ENCODE measurements at regions not wholly inside any gene's neighbourhood (a gene's known extent, or its start where the extent isn't known, plus 50 kb on each side); places are given as distances from the start of the nearest gene placed in this dataset.
"Not testable (repeated sequence)": the region's sequence is repeated elsewhere in the genome, so short reads cannot be mapped to it uniquely, and the experiment has no call there.

DNA sequence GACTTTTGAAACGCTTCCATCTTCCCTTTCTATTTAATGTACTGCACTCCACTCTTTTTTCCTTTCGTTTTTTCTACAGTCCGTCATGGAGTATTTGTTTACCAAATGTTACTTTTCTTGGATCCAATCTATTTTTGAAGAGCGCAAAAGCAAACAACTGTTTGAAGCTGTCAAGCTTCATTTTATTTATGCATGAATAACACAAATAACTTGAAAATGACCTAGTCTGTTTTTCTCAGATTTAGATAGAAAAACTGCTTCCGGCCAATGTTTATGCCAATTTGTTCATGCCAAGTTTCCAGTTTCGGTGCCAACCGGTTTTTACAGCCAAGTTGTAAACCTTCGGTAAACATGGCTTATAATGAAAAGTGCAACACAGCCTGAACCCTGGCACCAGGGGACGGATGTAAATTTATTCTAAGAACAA, 150.9 kb upstream of the KLF6 start:
- no peak for DNase-seq

DNA sequence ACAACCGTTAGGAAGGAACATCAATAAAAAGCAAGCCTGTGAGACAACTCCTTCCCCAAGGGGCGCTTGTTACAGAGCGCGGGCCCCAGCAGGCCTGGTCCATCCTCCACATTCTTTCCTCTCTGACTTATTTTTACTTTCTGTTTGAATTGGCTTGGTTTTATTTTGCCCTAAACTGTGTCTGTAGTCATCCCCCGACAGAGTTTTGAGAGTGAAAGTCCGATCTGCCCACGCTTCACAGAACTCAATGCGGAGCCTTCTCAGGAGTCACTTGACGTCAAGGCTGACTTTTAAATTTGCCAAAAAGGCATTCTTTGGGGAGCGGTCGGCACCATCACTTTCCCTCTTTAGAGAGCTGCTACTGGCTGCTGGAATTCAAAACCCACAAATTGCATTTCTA, 150.1 kb upstream of the KLF6 start:
- DNase-seq = no peak

DNA sequence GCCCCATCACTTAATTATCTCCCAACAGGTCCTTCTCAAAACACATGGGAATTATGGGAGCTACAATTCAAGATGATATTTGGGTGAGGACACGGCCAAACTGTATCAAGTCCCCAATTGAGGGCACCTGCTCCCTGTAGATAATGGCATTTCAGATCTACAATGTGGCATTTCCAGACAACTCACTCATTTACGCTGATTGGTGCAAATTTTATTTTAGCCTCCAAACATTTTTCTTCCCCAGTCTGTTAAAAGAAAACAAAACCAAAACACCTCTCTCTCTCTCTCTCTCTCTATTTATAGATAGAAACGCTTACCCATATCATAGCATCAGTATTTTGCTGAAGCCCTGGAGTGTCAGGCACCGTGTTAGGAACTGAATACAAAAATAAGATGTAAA, 148.7 kb upstream of the KLF6 start:
- DNase-seq = peak; percentile 36

DNA sequence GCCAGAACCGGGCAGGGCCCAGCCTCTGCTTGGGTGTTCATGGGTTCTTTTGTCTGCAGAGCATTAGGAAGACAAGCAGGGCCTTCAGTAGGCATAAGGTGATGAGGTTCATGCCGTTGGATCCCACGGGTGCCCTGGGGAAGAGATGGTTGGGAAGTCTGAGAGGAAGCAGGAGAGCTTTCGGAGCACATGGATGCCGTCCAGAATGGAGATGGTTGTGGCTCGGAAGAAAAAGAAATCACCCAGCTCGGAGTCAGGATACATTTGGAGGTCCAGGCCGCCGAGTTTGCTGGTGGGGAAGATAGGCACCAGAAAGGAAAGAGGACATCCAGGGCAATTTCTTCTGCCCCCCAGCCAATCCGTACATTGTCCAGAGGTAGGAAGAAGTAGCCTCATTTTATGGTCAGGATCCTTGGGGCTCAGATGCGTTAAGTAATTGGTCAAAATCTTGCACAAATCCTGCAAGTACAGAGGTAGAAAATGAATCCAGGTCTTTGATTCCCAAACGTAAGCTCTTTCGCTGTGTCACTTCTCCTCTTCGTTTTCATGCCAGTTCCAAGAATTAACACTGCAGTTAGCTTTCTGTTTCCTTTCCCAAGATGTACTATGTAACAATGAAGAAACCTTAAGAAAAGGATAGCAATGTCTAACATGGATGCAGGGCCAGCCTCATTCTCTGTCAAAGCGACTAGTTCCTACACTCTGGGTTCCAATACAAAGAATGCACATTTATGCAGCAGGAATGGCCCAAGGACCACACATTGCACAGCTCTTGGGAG, 147.8 kb upstream of the KLF6 start:
- DNase-seq = peak; percentile 86

DNA sequence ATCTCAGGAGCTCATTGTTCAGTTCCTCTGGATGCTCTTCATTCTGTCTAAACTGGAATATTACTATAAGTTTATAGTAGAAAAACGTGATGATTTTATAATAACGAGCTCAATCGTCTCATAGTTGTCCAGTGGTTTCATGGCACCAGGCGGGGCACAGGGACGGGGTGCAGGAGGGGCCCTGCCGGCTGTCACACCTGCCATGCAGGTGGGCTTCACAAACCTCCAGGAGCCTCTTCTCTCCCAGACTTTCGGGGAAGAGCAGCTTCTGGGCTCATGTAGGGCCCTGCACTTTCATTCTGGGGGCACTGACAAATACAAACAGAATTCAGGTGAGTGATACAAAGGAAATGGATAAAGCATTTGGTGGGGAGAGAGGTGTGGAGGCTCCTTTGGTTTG, 146.9 kb upstream of the KLF6 start:
- no peak for DNase-seq

DNA sequence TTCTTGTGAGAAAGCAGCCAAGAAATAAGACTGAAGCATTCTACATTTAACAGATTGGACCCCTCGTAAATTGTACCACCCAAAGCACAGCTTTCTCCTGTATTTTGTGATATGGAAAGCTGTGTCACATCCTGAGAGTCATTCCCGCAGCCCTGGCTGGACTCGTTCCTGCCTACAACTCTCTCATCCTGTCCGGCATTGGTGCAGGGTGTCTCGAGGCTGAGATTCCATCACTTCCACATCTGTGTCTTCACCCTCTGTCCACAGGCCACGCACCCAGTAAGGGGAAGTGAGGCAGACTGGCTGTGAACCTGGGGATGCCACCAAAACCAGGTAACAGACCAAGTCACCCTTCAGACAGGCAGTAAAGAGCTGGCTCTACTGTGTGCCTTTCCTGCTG, 146.2 kb upstream of the KLF6 start:
- no peak for DNase-seq

DNA sequence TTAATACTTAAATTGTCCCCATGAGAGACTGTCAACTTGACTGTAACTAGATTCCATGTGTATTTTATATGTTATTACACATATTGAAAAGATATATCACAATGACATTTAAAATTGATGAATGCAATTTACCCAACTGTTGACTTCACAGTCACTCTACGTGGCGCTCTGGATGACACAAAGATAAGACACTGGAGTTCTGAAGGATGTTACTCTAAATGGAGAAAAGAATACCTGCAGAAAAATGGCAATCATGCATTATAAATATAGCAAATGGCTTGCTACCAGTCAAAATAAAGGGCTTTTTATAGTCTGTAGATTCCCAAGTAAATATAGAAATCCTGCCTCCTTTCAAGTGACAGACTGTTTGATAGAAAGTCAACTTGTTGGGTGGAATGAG, 143.6 kb upstream of the KLF6 start:
- DNase-seq = peak; percentile 41

DNA sequence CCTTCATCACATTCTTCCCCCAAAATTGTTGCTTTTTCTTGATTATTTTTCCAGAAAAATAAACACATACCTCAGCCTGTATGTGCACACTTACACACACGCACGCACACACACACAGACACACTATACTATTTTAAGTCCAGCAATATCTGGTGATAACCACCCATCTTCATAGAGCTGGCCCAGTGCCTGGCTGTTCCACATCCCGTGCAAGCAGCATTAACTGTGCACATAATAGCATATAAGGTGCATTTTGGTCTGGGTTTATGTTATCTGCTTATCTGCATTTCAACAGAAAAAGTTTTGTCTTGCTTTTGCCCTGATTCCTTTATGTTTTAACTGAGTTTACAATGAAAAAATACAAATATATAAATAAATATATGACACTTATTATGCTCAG, 143.1 kb upstream of the KLF6 start:
- DNase-seq = peak; percentile 87

DNA sequence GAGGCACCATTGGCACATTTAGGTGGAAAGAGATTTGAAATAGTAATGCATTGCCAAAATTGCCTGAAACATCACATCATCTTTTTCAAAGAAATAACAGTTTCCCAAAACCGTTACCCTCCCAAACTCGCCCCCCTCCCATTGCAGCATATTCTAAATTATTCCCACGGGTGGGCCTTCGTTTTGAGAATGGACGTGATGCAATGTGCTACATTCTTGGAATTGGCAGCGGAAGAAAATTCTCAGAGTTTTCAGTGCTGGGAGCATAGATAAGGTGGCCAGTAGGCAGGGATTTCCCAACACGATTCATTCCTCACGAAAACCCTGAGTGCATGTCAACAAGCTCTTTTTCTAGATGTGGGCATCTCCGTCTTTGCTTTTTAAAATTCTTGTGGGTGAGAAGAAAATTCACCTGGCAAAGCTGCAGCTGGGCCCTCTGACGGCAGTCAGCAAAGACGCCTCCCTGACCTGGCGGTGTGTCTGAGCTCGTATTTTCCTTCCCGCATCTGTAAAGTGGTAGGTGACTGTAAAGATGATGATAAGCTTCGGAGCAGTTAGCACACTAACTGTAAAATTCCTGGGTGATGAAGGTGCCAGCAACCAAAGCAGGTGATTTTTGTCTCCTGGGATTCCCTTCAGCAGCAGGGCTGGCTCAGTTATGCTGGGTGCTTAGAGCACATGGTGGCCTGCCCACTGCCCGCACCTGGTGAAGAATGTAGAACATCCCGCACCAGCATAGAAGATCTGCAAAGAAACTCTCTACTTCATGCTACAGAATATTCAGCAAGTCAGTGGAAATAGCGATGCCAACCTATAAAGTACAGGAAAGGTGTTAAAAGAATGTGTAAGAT, 141.9 kb upstream of the KLF6 start:
- DNase-seq = peak; percentile 98

DNA sequence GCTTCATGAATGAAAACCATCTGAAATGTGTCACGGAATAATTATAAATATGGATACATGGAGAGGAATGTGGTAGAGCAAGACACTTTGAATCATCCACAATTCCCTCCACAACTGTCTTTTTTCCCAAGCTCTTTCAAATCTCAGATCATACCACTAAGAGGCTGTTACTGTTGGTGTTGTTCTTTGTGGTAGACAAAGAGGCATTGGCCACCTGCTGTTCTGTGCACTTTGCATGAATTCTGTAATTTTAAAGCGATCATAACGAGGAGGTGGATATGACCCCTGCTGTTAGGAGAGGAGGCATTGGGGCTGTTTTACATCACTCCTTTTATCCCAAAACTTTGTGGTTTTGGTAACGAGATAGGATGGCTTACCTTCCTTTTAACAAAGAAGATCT, 141.2 kb upstream of the KLF6 start:
- peak; percentile 95 for DNase-seq

DNA sequence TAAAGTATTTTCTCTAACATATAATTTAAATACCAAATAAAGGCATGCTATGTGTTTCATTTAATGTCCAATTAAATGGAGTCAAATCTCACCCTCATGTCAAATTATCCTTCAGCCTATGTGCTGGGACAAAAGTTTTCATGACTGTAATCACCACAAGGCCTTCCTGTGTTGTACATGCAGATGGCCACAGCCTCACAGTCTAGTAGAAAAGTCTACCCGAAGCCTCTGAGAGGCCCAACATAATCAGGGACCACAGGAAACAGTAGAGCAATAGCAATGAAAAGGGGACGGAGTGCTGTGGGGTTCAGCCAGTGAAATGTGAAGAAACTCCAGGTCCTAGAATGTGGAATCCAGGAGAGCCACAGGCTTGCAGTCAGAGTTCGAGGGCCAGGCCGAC, 140.2 kb upstream of the KLF6 start:
- DNase-seq = no peak

DNA sequence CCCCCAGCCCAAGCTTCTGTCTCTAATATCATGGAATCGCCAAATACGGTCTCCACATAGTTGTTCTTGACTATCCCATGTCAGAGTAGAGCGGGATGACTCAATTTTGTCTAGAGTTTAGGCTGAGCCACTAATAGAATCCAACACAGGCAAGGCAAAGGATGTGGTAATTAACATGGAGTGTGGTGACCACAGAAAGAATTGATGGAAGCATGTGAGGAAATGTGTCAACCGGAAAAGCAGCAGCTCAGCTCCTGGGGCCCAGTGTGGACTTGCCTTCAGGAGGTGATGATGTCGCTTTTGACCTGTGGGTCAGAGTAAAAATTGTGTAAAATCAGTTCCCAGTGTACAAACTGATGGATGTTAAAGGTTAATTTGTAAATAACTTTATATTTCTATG, 139.3 kb upstream of the KLF6 start:
- DNase-seq = no peak

DNA sequence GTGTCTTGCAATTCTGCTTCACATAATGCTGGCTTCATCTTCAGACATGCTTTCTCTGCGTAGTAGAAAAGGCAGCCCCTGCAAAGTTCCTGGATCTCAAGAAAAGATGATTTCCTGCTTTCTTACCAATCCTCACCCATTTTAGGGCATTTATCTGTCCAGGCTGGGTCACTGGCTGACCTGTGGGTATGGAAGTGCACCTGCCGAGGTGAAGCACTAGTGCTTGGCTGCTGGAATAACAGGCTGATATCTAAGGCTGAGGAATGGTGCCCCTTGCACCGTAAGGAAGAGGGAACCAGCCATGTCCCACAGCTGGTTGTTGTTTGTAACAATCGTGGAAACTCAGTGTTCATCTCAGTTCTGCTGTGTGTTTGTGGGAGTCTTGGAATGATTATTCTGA, 138.0 kb upstream of the KLF6 start:
- DNase-seq = no peak

DNA sequence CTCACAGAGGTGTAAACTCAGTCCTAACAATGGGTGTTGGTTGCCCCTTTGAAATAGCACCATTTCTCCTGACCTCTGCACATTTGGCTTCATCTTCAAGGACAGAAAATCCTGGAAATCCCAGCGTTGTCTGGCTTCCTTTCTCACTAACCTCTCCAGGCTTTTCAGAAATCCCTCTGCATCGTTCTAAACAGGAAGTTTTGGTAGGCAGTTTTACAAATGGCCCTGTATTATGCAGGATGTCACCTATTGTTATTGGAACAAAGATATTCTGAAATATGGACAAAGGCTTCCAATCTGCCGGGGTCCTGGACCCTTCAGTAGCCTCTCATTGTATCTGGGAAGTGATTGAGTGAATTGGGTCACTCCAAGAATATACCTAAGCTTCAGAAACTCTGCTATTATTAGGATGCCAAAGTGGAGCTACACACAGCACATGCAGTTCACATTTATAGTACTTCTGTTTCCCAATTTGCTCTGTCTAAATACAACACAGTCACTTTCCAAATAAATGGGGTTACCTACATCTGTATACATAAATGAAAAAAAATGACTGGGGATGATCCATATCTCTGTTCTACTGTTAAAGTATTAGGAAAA, 134.8 kb upstream of the KLF6 start:
- DNase-seq = no peak

DNA sequence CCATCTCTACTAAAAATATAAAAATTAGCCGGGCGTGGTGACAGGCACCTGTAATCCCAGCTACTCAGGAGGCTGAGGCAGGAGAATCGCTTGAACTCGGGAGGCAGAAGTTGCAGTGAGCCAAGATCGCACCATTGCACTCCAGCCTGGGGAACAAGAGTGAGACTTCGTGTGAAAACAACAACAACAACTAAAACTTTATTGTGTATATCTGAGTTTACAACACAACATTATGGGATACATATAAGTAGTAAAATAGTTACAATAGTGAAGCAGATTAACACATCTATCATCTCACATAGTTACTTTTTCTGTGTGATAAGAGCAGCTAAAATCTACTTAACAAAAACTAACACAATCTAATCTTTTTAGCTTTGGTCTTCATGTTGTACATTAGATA, 132.4 kb upstream of the KLF6 start:
- DNase-seq = not testable (repeated sequence)

DNA sequence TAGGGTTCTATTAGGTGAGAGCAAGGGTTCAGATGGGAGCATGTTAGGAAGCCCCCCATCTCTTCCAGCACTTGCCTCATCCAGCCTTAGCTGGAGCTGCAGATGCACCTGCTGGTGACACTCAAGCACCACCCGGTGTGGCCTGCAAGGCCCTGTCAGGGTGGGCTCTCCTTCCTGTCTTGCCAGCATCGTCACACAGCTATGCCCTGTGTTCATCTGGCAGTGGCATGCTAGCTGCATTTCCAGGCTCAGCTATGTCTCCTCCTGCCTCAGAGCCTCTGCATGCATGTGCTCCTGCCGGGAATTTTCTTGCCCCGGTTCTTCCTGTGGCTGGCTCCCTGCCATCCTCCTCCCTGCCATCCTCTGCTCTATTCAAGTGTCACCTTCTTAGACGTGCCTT, 129.7 kb upstream of the KLF6 start:
- DNase-seq = no peak

DNA sequence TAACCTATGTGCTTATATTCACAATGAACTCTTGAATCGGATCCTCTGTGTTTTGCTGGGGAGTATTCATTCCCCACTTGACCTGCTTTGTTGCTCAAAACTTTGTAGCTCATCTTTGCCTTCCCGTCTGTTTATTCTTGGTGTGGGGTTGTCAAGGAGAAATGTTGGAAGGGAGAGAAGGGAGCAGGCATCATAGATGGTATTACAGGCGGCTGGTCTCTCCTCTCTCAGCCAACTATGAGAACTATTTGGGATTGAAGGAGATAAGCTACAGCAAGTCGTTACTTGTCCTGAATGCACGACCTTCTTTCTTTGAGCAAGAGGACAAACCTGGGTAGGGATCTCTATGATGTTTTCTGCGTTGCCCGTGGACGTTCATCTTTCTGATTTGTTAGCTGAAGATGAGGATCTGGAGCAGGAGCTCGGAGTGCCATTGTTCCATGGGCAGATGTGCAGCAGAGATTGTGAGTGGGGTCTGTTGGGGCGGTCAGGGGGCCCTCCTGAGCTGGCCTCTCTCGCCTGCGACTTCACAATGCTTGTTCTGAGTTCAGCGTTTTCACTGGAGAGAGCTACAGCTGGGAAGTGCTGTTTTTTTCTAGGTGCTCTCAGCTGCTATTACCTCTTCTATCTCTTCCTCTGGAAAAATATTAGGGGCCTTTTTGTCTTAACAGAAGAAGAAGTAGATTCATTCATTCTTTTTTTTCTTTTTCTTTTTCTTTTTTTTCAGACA, 126.9 kb upstream of the KLF6 start:
- no peak for DNase-seq

DNA sequence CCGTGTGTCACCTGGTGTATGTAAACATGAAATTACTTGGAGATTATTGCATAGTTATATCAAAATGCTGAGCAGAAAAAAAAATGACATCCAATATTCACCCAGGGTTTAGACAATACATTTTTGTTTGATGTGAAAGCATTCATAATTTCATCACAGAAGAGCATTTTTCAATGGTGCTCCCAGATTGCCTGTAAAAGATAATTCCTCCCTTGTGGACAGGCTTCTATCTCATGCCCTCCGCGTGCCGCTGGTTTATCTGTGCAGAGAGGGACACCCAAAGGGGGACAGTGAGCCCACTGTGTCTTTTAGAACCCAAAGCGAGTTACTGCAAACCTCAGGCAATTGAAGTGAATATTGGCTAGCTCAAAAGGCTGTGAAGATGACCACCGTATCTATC, 126.2 kb upstream of the KLF6 start:
- no peak for DNase-seq

DNA sequence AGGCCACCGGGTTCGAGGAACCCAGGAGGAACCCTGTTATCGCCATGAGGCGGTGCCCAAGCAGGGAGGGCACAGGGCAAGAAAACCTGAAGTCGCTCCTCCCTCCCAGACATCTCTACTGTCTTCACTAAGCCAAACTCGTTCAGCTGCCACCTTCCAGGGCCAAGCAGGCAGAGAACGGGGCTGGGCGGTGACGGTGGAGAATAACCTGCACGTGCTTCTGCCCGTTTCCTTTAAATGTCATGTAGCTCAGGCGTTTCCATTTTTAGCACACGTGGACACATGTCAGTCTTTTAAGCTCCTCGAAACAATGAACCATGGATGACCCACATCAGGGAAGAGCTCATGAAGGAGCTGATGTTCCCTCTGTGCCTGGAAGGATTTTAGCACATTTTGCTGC, 124.3 kb upstream of the KLF6 start:
- DNase-seq = no peak

DNA sequence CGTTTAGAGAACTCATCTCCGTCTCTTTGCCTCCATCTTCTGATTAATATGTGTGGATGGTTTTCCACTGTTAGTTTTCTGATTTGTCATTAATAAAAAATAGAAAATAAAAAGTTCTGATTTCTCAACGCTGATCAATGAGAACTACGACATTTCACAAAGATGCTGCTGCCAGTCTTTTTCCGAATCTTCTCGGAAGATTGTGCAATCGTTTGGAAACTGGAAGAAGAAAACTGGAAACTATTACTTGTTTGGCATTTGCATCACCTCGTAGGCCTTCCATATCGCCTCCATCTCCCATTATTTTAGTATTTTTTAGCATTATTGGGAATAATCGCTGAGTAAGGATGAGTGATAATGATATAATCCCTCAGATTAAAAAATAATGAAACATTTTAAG, 123.2 kb upstream of the KLF6 start:
- no peak for DNase-seq

DNA sequence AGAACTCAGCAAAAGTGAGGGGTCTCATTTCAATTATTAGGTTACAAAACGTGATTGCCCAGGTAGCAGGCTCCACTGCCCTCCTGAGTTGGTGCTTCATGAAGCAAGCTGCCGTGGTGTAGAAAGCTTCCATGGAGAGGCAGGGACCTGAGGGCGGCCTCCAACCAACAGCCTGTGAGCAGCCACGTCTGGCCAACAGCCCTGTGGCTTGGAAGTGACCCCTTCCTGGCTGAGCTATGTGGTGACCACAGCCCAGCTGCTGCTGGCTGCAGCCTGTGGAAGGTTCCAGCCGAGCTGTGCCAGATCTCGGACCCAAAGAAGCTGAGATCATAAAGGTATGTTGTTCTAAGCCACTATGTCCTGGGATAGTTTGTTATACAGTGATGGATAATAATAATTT, 122.5 kb upstream of the KLF6 start:
- DNase-seq = no peak

DNA sequence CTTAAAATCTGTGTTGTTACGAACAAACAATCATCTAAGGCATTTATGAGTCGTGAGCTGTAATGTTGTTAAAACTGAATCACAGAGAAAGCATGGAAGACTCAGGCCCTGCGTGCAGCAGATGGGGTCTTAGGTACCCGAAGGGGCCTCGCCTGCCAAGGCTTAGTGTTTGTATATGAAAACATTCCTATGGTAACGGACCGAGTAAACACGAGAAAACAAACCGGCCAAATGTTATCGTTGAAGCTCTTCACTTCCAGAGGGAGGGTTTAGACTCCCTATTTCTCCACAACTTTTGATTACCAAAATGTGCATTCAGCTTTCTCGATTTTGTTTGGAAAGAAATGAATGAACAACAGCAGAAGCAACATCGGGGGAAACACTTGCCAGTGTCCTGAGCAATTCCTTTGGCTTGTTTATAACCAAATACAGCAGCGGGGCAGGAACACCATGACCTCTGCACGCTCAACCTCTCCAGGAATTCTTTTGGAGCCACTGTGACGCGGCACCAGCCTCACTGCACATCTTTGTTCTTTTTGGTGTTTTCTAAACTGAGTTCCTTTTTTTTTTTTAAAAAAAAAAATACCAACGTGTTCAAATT, 121.6 kb upstream of the KLF6 start:
- no peak for DNase-seq

DNA sequence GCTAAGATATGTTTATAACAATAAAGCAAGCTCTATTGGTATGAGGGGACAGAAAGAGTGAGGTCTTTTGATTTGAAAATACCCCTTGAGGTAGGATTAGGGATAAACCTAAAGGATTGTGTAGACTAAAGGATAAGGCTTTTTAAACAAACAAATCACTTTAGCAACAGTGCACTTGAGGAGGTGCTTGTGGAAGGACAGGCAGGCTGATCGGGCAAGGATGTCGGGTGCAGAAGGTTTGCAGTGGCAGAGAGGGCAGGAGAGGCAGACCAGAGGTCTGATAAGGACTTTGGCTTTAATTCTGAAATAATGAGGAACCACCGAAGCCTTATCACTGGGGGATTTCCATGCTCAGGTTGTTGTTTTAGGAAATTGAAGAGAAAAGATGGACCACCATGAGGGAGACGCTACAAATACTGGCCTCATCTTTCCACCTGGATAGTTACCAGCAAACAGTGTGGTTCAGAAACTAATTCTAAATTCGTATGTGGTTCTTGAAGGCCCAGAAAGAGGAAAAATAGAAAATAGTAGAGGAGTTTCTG, 119.5 kb upstream of the KLF6 start:
- peak; percentile 18 for DNase-seq

Data from OCI-M1 (cell line).